Putamen (tissue), 1 donor: ENCODE measurements at regions not wholly inside any gene's neighbourhood (a gene's known extent, or its start where the extent isn't known, plus 50 kb on each side); places are given as distances from the start of the nearest gene placed in this dataset.

ENCODE experiments used
- DNase-seq: peaks from one replicate; pipeline ENCODE4 v3.0.0-alpha.2; 2016; ENCODE audit warnings: low spot score

DNA sequence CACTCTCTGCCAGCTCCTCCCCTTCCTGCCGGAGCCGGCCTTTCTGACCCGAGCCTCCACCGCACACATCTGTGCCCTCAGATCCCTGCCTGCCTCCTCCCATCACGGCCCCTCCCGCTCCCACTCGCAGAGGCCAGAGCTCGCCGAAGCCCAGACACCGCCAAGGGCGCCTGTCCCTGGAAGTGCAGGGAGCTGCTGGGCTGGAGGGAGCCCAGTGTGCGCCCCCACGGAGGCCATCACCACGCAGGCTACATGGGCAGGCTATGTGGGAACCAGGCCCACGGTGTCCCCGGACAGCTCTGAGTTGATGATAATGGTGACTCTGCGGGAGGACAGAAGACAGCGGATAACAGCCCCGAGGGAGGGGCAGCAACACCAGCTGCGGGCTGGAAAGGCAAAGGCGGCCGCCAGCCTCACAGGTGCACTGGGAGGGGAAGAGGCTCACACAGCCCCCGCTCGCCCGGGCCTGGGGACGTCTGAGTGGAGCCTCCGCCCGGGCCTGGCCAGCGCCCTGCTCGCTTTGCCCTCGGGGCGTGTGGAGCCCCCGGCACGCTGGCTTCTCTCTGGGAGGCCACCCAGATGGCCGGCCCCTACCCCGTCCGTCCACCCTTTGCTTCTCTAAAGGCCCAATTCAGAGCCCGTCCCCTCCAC is 154.9 kb downstream of the DLL1 start:
- DNase-seq = no peak

DNA sequence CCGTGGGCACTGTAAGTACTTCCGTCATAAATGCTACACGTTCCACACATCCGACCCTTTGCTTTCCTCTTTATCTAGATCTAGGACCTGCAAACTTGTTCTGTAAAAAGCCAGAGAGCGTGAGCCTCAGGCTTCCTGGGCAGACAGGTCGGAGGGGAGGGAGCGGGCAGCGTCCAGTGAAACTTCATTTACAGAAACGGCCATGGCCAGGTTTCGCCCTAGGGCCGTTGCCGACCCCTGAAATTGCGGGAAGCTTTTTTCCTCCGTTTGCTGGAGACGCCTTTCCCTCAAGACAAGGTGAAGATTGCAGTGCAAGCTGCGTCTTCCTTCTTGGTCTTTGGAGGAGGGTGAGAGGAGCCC is 155.4 kb downstream of the DLL1 start:
- no peak for DNase-seq

DNA sequence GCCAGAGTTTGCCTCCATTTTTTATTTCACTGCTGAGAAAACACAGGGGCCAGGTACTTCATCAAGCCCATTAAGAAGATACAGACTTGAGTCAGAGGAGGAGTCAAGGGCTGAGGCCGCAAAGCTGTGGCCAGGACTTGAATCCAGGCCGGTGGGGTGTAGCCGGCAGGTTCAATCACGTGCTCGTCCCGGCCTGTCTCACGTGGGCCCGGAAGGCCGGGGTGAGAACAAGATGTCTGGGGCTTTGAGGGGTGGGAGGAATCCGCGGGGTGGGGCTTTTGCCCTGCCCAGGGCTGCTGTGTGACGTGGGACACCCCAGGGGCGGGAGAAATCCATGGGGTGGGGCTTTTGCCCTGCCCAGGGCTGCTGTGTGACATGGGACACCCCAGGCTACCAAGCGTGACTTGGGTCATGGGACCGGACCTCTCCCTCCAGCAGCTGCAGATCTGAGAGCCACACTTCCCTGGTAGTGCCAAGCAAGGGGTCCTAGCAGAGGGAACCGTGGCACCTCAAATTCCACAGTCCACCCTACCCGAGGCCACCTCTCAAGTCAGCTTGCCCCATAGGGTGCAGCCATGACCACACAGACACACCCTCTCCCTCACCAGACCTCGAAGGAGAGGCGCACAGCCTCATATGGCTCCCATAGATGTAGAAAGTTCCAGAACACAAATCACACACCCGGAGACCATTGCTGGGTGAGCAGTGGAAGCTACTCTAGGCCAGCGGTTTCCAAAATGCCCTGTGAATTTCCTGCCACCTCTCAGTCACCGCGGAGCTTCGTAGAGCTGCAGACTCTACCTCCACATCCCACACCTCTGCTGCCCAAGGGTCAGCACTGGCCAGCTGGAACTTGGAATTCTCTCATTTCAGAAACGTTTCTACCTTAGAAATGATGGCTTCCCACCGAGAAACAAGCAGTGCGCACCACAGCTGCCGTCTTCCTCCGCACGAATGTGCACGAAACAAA is 156.1 kb downstream of the DLL1 start:
- no peak for DNase-seq

DNA sequence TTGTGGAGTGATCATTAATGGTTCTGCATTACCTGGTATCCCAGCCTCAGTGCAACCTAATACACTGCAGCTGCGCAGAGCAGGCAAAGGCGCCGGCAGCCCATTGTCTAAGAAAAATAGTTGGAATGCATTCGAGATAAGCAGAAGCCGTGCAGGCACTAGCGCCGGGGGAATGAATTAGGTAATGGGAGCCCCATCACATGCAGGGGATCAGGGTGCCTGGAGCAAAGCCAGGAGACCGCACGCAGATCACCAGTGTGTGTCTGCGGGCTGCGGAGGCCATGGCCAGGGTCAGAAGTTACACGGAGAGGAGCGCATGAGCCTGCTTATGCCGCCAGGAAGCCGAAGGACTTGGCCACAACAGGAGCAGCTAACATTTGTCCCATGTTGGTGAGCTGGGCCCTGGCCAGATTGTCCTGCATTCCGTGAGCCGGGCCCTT is 156.8 kb downstream of the DLL1 start:
- DNase-seq = no peak

DNA sequence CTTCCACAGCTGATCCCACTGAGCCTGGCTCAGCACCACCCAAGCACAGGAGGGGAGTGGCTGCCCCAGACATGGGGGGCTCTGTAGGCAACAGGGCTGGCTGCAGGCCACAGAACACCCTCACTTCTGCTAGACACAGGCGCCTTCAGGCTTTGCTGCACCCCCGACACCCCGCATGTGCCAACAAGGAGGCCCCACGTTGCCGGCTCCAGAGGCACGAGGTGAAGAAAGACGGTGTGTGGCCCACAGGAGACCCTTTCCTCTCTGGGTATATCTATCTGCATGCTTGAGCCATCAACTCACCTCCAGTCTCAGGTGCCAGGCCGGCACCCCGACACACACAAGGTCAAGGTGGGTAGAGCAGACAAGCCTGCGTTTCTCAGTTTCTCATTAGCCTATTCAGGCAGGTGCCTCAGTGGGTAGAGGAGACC is 158.3 kb downstream of the DLL1 start:
- no peak for DNase-seq

DNA sequence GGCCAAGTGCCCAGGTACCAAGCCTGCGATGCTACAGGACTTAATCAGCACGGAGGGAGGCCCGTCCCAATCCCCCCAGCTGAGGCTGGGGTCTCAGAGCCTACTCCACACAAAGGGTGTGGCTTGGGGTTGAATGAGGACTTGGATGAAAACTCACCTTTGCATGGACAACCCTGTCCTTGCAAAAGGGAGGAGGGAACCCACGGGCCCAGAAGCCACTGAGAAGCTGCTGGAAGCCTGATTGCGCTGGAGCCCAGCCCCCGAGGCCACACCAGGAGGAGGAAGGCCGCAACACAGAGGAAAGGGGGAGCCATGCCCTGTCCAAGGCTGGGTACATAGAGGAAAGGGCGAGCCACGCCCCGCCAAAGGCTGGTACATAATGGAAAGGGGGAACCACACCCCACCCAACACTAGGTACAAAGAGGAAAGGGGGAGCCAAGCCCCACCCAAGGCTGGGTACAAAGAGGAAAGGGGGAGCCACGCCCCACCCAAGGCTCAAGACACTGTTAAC is 158.8 kb downstream of the DLL1 start:
- DNase-seq = no peak

DNA sequence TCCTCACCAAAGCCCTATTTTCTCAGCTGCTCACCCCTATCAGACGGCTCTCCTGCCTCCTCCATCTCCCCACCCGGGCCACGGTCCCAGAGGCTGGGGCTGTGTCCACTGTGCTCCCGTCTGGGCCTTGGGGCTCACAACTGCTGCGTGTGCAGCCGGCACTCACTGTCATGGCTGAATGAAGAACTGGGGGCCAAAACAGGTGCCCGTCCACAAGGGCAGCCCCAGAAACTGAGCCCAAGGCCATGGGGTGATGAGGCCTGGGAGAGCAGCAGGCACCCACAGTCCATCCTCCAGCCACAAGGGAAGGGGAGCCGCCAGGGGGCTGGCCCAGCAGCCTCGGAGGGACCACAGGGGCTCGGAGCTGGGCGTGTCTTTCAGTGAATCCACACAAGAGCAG is 159.5 kb downstream of the DLL1 start:
- DNase-seq = no peak

DNA sequence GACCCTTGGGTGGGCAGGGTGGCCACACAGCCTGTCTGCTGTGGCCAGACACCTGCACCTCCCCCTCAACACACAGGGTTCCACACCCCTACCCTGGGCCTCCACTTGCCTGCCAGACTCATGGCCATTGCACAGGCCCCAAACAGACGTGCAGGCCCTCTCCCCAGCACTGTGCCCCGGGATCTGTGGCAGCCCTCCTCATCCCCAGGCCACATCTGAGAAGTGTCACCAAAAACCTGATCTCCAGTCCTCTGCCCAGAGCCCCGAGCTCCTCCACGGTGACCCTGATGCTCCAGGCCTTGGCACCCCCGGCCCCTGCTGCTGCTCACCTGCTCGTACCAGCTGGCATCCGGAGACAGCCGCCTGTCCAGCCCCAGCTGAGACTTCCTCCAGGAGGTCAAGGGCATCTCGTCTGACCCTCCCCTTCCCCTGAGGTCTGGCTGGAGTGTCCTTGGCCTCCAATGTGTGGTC is 160.1 kb downstream of the DLL1 start:
- no peak for DNase-seq

DNA sequence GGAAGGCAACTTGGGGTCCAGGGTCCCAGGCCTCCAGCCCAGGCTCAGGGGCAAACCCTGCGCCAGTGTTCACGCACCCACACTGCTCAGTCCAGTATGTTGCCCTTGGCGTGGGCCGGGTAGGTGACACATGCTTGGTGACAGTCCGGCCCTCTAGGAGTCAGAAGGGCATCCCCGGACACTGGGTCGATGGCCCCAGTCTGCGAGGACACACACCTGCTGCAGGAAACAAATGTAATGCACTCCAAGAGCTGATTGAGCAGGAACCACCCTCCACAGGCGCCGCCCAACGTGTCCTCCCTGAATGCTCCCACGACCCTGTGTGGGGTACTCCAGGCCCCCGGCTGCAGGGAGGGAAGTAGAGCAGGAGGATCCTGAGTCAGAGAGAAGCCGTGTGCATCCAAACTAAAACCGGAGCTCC is 160.7 kb downstream of the DLL1 start:
- DNase-seq = no peak

DNA sequence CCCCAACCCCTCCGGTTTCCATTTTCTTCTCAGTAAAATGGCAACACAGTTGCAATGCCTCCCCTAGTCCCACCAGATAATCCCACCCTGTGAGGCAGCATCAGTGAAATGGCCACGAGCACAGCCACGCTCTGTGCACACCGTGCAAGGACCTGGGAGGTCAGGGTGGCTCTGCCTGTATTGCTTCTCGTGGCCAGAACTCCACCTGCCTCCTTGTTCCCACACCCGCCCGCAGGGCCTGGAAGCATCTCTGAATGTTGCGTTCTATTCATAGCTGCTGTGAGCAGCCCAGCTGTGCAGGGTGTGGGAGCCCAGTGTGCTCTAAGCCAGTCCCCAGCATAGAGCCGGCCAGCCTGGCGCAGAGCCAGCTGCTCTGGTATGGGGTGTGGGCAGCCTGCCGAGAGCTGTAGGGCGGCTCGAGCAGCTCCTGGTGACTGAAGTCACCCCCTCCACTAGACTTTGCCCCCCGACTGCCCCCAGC is 161.1 kb downstream of the DLL1 start:
- no peak for DNase-seq

DNA sequence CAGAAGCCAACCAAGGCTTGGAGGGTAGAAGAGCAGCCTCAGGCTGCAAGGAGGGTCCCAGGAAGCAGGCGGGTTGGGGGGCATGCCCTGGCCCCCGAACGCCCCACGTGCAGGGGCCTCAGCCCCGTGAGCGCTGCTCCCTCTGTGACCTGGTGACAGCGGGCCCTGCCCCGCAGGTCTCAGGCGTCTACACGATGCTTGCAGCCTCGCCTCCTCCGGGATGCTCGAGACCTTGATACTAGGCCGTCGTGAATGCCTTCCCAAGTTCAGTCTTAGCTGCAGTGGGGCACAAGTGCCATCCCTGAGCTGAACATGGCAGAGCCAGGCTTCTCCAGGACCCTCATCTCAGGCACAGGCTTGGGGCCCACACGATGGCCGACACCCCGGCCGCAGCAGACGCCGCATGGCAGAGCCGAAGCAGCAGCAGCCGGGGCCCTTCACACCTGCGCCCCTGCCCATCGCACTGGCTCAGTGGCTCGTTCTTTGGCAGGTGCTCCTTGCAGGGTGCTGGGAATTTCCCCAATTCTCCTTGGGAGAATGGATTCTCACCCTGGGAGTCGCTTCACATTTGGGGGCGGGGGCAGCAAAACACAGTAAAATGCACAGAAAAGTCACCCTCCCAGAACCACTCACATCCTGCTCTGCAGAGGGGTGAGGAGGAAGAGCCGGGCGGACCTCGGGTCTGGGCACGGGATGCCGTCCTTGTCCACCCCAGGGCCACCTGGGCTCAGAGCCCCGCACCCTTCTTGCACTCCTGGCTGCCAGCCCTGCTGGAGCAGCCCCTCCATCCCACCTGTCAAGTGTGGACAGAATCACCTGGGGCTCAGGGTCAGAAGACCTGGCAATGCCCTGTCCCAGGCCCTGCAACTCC is 161.8 kb downstream of the DLL1 start:
- DNase-seq = no peak

DNA sequence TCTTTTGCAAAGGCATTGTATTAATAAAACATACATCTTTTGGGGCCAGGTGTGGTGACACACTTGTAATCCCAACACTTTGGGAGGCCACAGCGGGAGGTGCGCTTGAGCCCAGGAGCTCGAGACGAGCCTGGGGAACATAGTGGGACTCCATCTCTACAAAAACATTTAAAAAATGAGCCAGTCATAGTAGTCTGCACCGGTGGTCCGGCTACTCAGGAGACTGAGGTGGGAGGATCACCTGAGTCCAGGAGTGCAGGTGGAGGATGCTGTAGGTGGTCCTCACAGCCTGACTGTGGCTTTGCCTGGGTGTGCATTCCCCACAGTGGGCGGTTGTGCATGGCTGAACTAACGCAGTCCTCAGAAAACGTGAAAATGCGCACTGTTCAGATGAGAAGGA is 162.5 kb downstream of the DLL1 start:
- no peak for DNase-seq

DNA sequence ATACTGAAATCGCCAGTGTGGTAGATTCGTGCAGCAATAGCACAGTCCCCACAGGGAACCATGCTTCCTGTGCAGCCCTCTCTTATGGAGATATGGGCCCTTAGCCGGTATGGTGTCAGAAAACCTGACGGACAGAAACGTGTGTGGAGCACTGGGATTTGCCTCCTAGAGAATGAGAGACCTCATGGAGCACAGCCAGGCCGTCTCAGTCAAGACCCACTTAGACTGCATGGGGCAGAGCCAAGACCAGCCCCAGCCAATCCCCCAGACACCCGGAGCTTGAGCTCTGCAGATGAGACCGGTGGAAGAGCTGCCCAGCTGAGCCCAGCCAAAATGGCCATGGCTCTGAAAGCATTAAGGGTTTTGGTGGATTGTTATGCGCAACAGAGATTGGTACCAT is 163.7 kb downstream of the DLL1 start:
- no peak for DNase-seq

DNA sequence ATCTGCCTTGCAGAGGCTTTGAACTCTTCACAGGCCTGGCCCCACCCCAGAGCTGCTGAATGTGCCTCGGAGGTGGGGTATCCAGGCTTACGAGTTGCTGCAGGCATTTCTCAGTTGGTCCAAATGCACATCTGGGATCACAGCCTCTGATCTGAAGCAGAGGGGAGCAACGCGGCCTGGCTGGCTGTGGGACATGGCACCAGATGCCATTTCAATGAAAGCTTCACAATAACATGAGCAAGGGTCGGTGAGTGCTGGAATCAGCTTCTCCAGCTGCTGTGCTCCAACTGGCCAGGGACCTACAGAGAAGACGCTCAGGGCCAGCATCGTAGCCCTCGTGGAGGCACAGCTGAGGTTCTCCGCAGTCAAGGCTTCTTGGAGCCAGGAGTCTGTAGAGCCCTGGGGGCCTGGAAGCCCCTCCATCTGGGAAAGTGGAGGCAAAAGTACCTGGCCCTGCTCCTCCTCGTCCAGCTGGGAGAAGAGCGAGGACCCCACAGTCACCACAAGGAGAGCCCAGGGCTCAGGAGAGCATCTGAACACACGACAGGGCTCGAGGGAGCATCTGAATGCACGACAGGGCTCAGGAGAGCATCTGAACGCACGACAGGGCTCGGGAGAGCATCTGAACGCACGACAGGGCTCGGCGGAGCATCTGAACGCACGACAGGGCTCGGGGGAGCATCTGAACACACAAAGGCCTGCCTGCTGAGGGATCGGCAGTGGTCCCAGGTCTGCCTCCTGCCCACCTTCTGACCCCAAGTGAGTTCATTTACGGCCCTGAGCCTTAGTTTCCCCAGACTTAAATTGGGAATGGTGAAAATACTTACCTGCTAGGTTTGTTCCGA is 165.2 kb downstream of the DLL1 start:
- DNase-seq = no peak

DNA sequence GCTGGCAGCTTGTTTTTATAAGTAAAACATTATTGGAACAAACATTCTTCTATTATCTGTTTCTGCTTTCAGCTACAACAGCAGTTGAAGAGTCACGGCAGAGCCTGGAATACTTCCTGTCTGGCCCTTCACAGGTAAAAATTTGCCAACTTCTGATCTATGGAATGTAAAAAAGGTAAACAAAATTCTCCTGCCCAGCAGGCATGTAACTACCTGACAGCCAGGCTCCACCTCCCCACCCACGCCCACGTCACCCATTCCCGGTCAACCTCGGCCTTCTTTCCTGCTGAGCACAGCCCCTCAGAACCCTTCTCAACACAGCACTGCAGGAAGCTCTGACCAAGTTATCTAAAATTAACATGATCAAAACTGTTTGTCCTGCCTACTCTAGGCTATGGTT is 166.0 kb downstream of the DLL1 start:
- DNase-seq = no peak

DNA sequence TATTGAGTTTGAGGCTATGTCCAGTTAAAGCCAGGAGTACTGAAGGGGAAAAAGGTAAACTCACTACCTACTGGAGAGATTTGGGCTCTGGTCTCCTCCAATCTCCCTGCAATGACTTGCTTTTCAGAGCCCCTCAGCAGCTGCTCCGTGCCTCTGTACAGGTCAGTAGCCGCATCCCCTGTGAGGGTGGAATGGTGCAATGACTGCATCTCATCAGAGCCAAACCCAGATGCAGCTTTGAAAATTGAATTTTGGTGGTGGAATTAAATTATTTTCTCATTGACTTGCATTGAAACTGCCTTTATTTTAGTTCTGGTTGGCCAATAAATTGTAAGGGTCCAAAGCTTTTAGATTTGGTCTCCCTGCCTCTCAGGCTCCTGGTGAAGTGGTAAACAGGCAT is 166.7 kb downstream of the DLL1 start:
- no peak for DNase-seq

DNA sequence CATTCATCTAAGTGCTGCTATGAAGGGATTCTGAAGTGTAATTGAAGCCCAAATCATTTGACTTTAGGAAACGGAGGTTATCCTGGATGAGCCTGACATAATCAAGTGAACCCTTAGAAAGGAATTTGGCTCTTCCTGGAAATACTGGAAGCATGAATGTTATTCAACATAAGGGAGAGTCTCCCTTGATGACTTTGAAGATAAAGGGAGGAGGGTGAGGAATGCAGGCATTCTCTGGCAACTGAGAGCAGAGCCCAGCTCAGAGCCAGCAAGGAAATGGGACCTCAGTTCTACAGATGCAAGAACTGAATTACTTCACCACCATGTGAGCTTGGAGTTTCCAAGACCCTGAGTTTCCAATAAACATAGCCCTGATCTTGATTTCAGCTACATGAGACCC is 168.2 kb downstream of the DLL1 start:
- DNase-seq = no peak

DNA sequence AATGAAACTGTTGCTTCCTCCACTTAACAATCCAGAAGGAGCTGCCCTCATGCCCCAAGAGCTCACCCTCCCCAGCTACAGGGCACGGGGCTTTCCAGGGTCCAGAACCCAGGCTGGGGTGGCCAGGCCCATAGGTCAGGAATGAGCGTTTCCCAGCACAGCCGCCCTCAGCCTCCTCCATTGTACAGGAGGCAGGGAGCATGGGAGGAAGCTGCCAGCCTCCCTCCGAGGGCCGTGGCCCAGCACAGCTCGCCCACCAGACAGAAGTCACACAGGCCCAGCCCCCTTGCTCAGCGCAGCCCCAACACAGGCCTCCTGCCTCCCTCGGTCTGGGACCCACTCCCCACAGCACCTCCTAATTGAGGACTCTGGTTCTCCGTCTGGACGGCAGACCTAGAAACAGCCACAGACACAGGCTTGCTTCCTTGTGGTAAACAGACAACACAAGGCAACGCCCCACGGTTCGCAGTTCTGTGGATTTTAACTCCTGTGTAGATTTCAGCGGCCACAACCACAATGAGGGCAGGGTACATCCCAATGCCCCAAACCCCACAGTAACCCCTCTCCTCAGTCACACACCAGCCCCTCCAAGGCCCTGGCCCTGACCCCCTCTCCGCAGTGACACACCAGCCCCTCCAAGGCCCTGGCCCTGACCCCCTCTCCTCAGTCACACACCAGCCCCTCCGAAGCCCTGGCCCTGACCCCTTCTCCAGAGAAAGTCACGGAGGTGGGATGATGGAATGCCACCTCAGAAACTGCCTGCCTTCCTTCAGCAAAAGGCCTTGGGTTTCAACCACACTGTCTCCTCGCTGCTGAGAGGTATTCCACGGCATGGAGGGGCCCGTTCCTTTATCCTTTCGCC is 173.5 kb downstream of the DLL1 start:
- no peak for DNase-seq

DNA sequence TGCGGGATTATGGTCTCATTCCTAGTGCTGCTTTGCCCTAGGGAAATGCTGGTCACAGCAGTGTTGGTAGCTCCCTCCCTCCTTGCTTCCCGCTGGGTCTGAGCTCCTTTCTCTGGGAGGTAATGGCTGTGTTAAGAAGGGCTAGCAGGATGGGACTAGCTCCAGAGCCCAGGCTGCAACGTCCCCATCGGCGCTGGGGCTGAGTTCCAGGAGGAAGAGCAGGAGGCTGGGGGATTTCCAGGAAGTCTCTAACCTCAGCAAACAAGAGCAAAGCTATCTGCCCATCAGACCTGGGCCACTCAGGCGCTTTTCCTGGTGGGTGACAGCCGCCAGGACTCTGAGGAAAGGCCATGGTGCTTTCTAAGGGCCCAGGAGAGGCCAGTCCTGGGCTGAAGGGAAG is 174.2 kb downstream of the DLL1 start:
- DNase-seq = no peak
